HCT116 (cell line): ENCODE measurements at regions not wholly inside any gene's neighbourhood (a gene's known extent, or its start where the extent isn't known, plus 50 kb on each side); places are given as distances from the start of the nearest gene placed in this dataset.
"Not testable (repeated sequence)": the region's sequence is repeated elsewhere in the genome, so short reads cannot be mapped to it uniquely, and the experiment has no call there.

ENCODE experiments used
- CEBPB ChIP-seq: IDR thresholded peaks from 2 replicates; pipeline ENCODE4 v1.6.1; 2012; ENCODE audit warnings: low read depth
- EGR1 ChIP-seq: IDR thresholded peaks from 2 replicates; pipeline ENCODE4 v1.6.1; 2012; ENCODE audit warnings: low read depth
- EZH2 ChIP-seq: fragments of 200-600 bp; sonication (generic); IDR thresholded peaks from 2 replicates; pipeline ENCODE4 v1.6.1; 2017; ENCODE audit warnings: antibody characterized with exemption, mixed run types
- EZH2phosphoT487 ChIP-seq: fragments of 200-600 bp; IDR thresholded peaks from 2 replicates; pipeline ENCODE4 v1.6.1; 2018; ENCODE audit warnings: antibody characterized with exemption, borderline replicate concordance
- POLR2A ChIP-seq: IDR thresholded peaks from 2 replicates; pipeline ENCODE4 v1.7.0; 2011; ENCODE audit warnings: borderline replicate concordance; ENCODE audit not compliant: insufficient read depth, insufficient read length; ENCODE audit errors: extremely low read depth
- POLR2AphosphoS5 ChIP-seq: IDR thresholded peaks from 2 replicates; pipeline ENCODE4 v1.6.1; 2011; ENCODE audit warnings: mild to moderate bottlenecking, low read depth, low read length, moderate library complexity
- TCF7L2 ChIP-seq: IDR thresholded peaks from 2 replicates; pipeline ENCODE4 v1.7.0; 2011; ENCODE audit warnings: borderline replicate concordance, inconsistent platforms; ENCODE audit not compliant: insufficient read depth, insufficient read length; ENCODE audit errors: extremely low read depth
- TF ChIP-seq, protein P1 (sequence below), 3 experiments: fragments of 200-600 bp in 1 of 3; sonication (generic) in 1 of 3; IDR thresholded peaks in 2 of 3; conservative IDR thresholded peaks in 1 of 3; 2 replicates each; pipeline ENCODE4 v1.5.1; 2012 to 2017; ENCODE audit warnings: low read depth in 2 of 3, low read length in 2 of 3, antibody characterized with exemption in 1 of 3, borderline replicate concordance in 1 of 3, control low read depth in 1 of 3, mild to moderate bottlenecking in 1 of 3, mixed read lengths in 1 of 3, mixed run types in 1 of 3, moderate library complexity in 1 of 3; ENCODE audit not compliant: insufficient read depth in 1 of 3
- TF ChIP-seq, protein P2 (sequence below): IDR thresholded peaks from 2 replicates; pipeline ENCODE4 v1.6.1; 2012

DNA sequence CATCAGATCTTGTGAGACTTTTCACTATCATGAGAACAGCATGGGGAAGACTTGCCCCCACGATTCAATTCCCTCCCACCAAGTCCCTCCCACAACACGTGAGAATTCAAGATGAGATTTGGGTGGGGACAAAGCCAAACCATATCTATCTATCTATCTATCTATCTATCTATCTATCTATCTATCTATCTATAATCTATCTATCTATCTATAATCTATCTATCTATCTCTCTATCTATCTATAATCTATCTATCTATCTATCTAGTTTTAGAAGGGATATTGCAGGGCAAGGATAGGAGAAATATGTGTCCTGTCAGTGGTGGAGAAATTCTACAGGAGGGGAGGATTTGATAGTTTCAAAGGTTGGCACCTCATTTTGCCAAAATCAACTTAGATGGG is 279.8 kb upstream of the PROK2 start:
- TF ChIP-seq, protein P1, sequence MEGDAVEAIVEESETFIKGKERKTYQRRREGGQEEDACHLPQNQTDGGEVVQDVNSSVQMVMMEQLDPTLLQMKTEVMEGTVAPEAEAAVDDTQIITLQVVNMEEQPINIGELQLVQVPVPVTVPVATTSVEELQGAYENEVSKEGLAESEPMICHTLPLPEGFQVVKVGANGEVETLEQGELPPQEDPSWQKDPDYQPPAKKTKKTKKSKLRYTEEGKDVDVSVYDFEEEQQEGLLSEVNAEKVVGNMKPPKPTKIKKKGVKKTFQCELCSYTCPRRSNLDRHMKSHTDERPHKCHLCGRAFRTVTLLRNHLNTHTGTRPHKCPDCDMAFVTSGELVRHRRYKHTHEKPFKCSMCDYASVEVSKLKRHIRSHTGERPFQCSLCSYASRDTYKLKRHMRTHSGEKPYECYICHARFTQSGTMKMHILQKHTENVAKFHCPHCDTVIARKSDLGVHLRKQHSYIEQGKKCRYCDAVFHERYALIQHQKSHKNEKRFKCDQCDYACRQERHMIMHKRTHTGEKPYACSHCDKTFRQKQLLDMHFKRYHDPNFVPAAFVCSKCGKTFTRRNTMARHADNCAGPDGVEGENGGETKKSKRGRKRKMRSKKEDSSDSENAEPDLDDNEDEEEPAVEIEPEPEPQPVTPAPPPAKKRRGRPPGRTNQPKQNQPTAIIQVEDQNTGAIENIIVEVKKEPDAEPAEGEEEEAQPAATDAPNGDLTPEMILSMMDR (IDR thresholded peaks at IDR 0.05 in 2 of 3, conservative IDR thresholded peaks at IDR 0.05 in 1 of 3; ENCODE audit: borderline replicate concordance in 1 of 3, insufficient read depth in 1 of 3, low read depth in 2 of 3, low read length in 2 of 3): not testable (repeated sequence)
- TF ChIP-seq EZH2phosphoT487, POLR2AphosphoS5, POLR2A, EZH2, EGR1, CEBPB, TCF7L2: not testable (repeated sequence)
- TF ChIP-seq, protein P2, sequence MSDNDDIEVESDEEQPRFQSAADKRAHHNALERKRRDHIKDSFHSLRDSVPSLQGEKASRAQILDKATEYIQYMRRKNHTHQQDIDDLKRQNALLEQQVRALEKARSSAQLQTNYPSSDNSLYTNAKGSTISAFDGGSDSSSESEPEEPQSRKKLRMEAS: not testable (repeated sequence)
